ENCODE measurements at regions not wholly inside any gene's neighbourhood (a gene's known extent, or its start where the extent isn't known, plus 50 kb on each side); places are given as distances from the start of the nearest gene placed in this dataset.
A peak's percentile ranks its signal among the peaks of the same experiment; 100 is the strongest.
"Not testable (repeated sequence)": the region's sequence is repeated elsewhere in the genome, so short reads cannot be mapped to it uniquely, and the experiment has no call there.

DNA sequence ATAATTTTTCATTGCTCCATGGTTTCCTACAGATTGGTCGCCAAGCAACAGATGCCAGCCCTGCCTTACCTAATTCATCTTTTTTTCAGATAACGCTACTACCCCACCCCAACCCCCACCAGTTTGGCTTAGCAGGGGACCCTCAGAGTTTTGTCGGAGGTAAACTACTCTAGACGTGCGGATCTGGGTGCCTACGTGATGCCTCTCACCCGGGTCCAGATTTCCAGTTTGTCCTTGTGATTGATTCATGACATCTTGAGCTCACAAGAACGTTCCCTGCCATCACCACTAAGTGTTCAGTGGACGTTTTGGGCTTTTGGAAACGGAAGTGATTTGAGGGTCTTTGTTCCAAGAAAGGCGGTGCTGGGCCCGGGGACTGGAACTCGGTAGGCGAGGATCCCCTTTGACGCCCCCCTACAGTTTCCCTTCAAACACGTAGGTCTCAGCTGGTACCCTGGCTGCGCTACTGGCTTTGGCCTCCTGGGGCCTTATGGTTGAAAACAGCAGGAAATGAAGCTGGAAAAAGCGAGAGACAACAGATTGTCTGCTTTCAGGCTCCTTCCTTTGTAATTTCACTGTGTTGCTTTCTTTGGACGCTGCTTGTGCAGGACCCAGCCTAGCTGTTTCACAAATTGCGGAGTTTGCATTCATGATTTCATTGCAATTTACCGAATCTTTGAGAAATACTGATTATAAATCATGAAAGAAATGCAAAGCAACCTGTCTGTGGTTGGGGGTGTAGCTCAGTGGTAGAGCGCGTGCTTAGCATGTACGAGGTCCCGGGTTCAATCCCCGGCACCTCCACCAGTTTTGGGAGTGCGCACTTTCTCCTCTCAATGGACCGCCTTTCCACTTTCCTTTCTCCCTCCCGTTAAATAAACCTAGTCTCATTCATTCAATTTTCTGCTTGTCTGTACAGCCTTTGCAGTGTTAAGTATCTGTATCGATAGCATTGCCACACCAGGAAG, 81.0 kb downstream of the GPX5 start:
- Mint-ChIP-seq H3K4me3 (peak overlapping the region in 1 of 4 donors; percentile 54), H3K4me1 (peaks cover 2 to 4% (median 3%) of the 10 kb centered on the region in 3 donors), H3K9me3 (peaks cover 0 to 6% (median 3%) of the 10 kb centered on the region in 3 donors), H3K27me3 (peaks cover 38% of the 10 kb centered on the region), H3K36me3 (peaks cover 5% of the 10 kb centered on the region), H3K27ac (peak overlapping the region in 1 of 3 donors; percentile 53)

DNA sequence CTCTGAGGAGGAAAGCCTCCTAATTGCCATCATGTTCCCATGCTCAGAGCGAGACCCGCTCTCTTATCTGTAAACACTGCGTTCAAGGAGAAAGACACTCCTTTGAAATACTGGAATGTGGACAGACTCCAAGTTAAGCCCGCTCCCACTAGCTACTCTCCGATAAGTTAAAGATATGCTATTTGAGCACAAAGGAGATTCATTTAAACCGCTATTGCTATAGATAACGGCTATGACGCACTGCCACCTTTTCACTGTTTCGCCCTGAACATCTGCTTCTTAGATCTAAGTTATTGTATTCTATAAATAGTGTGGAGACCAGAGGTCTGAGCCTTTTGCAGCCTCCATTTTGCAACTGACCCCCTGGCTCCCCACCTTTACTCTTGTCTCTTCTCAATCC, 82.3 kb downstream of the GPX5 start:
- peak overlapping the region in 1 of 4 donors; percentile 63 for H3K4me3 Mint-ChIP-seq
- H3K9me3 Mint-ChIP-seq = peaks cover 0 to 6% (median 2%) of the 10 kb centered on the region in 3 donors
- no peak overlapping the region for H3K27ac Mint-ChIP-seq
- H3K4me1 Mint-ChIP-seq = peaks cover 2 to 4% (median 3%) of the 10 kb centered on the region in 3 donors
- peaks cover 5% of the 10 kb centered on the region for H3K36me3 Mint-ChIP-seq
- peaks cover 38% of the 10 kb centered on the region for H3K27me3 Mint-ChIP-seq

DNA sequence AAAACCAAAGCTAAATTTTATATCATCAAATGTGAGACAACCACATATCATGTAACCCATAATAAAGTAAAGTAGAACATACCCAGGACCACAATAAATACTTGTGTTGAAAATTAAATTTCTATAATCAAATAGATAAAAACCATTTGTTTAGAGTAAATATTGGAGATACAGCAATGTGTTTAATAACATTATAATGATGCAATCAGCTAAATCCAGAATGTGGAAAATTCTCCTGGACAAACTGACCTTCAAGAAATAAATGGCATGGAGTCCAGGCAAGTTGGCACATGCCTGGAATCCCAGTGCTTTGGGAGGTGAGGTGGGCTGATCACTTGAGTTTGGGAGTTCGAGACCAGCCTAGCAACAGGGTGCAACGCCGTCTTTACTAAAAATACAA, 84.0 kb downstream of the GPX5 start:
- Mint-ChIP-seq H3K27me3 (peaks cover 38% of the 10 kb centered on the region), H3K36me3 (peaks cover 3% of the 10 kb centered on the region), H3K9me3 (peaks cover 2 to 6% (median 2%) of the 10 kb centered on the region in 3 donors), H3K4me1 (peaks cover 2 to 4% (median 3%) of the 10 kb centered on the region in 3 donors), H3K4me3 (no peak overlapping the region), H3K27ac (no peak overlapping the region)

DNA sequence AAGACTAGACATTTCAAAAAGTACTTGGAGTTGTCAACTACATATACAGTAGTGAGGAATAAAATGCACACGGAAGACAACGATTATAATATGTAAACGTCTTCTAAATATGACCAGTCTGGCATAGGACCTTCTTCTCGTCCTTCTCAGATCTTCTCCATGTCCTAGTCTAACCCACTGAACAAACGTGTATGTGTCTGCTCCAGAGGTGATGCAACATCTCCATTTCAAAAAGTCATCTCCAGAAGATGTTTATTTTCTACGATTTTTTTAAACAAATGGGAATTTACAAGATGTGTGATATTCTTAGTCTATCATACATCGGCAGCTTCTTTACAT, 89.9 kb downstream of the GPX5 start:
- peaks cover 2 to 8% (median 6%) of the 10 kb centered on the region in 3 donors for H3K9me3 Mint-ChIP-seq
- H3K36me3 Mint-ChIP-seq = peaks cover 2% of the 10 kb centered on the region
- H3K4me3 Mint-ChIP-seq = no peak overlapping the region
- H3K27ac Mint-ChIP-seq = no peak overlapping the region
- H3K4me1 Mint-ChIP-seq = no peaks in the 10 kb centered on the region
- H3K27me3 Mint-ChIP-seq = peaks cover 33% of the 10 kb centered on the region

DNA sequence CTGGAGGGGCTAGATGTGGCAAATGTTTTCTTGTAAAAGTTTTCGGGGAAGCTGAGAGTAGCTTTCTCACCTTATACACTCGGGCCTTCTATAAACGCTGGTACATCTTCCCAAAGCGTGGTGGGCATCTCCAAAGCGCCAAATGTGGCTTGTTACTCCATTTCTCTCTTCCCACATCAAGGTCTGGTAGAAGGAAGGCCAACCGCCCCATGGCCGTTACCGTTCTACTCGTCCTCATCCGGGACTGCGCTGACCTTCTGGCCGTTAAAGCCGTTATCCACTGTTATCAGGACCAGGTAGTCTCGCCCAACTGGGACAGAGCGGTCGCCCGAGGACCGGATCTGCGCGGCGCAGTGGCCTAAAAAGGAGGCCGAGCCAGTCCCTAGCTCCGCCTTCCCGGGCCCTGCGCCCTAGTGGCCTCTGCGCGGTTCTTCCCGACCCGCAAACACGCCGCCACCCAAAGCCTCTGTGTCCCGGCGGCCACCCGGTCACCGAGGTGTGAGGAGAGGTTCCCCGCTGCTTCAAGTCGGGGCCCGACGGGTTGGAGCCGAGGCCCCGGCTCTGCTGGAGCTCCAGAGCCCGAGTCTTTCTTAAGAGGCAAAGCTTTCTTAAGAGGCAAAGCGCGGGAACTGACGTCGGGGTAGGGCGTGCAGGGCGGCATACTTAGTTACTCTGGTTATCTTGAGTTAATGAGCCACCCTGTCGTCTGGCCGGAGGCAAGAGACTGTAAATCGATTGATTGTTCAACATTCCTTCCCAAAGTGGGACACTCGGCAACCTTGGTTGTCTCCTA, 90.5 kb downstream of the GPX5 start:
- Mint-ChIP-seq H3K27ac (no peak overlapping the region), H3K27me3 (peaks cover 37% of the 10 kb centered on the region), H3K36me3 (peaks cover 2% of the 10 kb centered on the region), H3K4me1 (no peaks in the 10 kb centered on the region), H3K9me3 (peaks cover 2 to 13% (median 5%) of the 10 kb centered on the region in 3 donors), H3K4me3 (no peak overlapping the region)

DNA sequence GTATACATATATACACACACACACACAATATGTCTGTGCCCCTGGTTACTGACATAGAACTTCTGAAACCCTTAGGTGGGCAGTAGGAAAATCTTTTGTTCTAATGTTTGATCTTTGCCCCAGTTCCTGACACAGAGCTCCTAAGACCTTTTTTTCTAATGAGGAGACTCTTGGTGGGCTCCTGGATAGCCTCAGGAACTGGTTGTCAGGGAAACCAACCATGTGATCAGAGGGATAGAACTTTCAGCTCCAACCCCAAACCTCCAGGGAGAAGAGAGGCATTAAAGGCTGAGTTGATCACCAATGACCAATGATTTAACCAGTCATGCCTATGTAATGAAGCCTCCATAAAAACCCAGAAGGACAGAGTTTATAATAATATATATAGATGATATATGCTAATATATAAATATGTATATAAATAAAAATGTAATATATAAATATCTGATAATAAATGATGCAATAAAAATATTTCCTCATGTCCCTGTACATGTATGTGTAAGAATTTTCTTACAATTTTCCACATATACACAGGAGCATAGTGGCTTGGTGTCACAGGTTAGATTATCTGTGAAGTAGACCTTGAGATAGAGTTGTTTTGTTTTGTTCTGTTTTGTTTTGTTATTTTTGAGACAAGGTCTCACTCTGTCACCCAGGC, 93.3 kb downstream of the GPX5 start:
- Mint-ChIP-seq H3K4me1 (no peaks in the 10 kb centered on the region), H3K9me3 (peaks cover 0 to 13% (median 0%) of the 10 kb centered on the region in 3 donors), H3K27ac (no peak overlapping the region), H3K4me3 (no peak overlapping the region), H3K27me3 (peaks cover 33% of the 10 kb centered on the region), H3K36me3 (no peaks in the 10 kb centered on the region)

DNA sequence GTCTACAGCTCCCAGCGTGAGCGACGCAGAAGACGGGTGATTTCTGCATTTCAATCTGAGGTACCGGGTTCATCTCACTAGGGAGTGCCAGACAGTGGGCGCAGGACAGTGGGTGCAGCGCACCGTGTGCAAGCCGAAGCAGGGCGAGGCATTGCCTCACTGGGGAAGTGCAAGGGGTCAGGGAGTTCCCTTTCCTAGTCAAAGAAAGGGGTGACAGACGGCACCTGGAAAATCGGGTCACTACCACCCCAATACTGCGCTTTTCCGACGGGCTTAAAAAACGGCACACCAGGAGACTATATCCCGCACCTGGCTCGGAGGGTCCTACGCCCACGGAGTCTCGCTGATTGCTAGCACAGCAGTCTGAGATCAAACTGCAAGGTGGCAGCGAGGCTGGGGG, 95.6 kb downstream of the GPX5 start:
- H3K9me3 Mint-ChIP-seq, H3K4me1 Mint-ChIP-seq, H3K27ac Mint-ChIP-seq, H3K36me3 Mint-ChIP-seq, H3K4me3 Mint-ChIP-seq: not testable (repeated sequence)
- peaks cover 23% of the 10 kb centered on the region for H3K27me3 Mint-ChIP-seq

DNA sequence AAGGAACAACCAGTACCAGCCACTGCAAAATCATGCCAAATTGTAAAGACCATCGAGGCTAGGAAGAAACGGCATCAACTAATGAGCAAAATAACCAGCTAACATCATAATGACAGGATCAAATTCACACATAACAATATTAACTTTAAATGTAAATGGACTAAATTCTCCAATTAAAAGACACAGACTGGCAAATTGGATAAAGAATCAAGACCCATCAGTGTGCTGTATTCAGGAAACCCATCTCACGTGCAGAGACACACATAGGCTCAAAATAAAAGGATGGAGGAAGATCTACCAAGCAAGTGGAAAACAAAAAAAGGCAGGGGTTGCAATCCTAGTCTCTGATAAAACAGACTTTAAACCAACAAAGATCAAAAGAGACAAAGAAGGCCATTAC, 97.6 kb downstream of the GPX5 start:
- not testable (repeated sequence) for H3K36me3 Mint-ChIP-seq, H3K4me1 Mint-ChIP-seq
- H3K27me3 Mint-ChIP-seq = peaks cover 14% of the 10 kb centered on the region

DNA sequence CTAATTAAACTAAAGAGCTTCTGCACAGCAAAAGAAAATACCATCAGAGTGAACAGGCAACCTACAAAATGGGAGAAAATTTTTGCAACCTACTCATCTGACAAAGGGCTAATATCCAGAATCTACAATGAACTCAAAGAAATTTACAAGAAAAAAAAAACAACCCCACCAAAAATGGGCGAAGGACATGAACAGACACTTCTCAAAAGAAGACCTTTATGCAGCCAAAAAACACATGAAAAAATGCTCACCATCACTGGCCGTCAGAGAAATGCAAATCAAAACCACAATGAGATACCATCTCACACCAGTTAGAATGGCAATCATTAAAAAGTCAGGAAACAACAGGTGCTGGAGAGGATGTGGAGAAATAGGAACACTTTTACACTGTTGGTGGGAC, 100.7 kb downstream of the GPX5 start:
- not testable (repeated sequence) for H3K27me3 Mint-ChIP-seq, H3K36me3 Mint-ChIP-seq, H3K4me3 Mint-ChIP-seq, H3K27ac Mint-ChIP-seq, H3K9me3 Mint-ChIP-seq, H3K4me1 Mint-ChIP-seq

More for the DNA sequence above, 97.6 kb downstream of the GPX5 start:
- not testable (repeated sequence) for H3K9me3 Mint-ChIP-seq, H3K4me3 Mint-ChIP-seq, H3K27ac Mint-ChIP-seq

DNA sequence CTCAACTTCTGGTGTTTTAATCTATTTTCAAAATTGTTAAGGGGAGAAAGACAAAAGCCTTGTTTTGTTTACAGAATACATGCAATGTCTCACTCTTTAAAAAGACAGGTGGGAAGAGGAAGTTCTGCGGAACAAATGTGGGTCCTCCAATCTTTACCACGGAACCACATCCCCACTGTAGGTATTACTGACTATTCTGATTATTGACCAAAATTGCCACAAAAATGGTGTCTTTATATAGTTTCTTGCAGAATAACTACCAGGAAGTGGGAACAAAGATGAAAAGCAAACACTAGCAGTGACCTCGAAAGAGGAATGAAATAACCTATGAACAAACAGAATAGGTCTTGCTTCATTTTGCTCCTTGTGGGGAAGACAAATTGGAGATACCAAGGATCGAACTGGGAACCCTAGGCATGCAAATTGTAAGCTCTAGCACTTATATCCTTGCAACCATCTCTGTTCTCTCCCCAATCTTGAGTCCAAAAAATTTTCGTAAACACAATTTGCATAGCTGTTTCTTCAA, 106.7 kb downstream of the GPX5 start:
- H3K36me3 Mint-ChIP-seq = peaks cover 3% of the 10 kb centered on the region
- H3K27me3 Mint-ChIP-seq = peaks cover 49% of the 10 kb centered on the region
- no peak overlapping the region for H3K27ac Mint-ChIP-seq
- peaks cover 0 to 16% (median 2%) of the 10 kb centered on the region in 3 donors for H3K9me3 Mint-ChIP-seq
- no peak overlapping the region for H3K4me3 Mint-ChIP-seq
- H3K4me1 Mint-ChIP-seq = peaks cover 2 to 15% (median 7%) of the 10 kb centered on the region in 3 donors

DNA sequence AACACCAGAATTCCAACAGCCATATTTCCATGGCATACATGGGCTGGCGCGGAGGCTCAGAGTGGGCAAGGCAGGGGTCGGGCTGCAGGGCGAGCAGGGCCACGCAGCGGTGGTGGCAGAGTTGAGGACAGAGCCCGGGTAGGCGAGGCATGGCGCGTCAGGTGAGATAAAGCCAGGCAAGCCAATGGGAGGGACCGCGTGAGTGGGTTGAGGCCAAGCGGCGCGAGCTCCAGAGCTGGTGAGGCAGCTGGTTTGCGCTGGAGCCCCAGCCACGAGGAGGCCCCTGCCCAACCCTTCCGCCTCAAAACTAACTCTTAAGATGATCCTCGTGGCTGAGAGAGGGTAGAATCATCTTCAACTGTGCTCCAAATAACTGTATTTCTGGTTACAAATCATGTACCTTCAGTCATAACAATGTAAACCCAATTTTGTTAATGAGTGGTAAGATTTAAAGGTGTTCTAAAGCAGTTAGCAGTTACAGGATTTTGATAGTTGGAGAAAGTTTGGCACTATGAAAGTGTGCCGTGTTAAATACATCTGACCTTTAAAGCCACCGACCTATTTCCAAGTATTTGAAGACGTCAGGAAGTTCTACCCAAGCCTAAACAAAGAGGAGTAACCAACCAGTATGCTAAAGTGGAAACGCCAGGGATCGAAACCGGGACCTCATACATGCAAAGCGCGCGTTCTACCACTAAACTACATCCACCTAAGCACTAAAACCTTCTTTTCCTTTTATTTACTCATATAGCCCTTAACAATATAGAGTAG, 107.9 kb downstream of the GPX5 start:
- peaks cover 54% of the 10 kb centered on the region for H3K27me3 Mint-ChIP-seq
- H3K9me3 Mint-ChIP-seq = peaks cover 0 to 17% (median 2%) of the 10 kb centered on the region in 3 donors
- peaks cover 3% of the 10 kb centered on the region for H3K36me3 Mint-ChIP-seq
- H3K4me1 Mint-ChIP-seq = peaks cover 2 to 15% (median 7%) of the 10 kb centered on the region in 3 donors
- peak overlapping the region in 1 of 3 donors; percentile 67 for H3K27ac Mint-ChIP-seq
- H3K4me3 Mint-ChIP-seq = no peak overlapping the region

DNA sequence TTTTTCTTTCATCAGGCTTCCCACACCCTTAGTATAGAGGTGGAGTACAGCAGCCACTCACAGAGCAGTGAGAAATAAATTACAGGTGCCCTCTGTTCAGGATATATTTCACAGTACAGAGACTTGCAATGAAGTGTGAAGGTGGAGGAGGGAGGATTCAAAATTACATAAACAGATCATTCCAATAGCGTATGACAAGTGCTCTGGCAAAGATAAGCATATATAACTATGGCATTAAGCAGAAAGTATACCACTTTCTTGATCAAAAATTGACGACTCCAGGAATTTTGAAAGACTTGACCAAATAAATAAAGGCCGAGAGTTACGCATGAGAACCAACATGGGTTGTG, 108.7 kb downstream of the GPX5 start:
- peaks cover 3% of the 10 kb centered on the region for H3K36me3 Mint-ChIP-seq
- peak overlapping the region in 1 of 3 donors; percentile 18 for H3K27ac Mint-ChIP-seq
- peaks cover 0 to 23% (median 2%) of the 10 kb centered on the region in 3 donors for H3K9me3 Mint-ChIP-seq
- peaks cover 62% of the 10 kb centered on the region for H3K27me3 Mint-ChIP-seq
- H3K4me1 Mint-ChIP-seq = peaks cover 2 to 15% (median 7%) of the 10 kb centered on the region in 3 donors
- H3K4me3 Mint-ChIP-seq = peak overlapping the region in 3 of 4 donors; percentile 19 to 83 (median 71)

DNA sequence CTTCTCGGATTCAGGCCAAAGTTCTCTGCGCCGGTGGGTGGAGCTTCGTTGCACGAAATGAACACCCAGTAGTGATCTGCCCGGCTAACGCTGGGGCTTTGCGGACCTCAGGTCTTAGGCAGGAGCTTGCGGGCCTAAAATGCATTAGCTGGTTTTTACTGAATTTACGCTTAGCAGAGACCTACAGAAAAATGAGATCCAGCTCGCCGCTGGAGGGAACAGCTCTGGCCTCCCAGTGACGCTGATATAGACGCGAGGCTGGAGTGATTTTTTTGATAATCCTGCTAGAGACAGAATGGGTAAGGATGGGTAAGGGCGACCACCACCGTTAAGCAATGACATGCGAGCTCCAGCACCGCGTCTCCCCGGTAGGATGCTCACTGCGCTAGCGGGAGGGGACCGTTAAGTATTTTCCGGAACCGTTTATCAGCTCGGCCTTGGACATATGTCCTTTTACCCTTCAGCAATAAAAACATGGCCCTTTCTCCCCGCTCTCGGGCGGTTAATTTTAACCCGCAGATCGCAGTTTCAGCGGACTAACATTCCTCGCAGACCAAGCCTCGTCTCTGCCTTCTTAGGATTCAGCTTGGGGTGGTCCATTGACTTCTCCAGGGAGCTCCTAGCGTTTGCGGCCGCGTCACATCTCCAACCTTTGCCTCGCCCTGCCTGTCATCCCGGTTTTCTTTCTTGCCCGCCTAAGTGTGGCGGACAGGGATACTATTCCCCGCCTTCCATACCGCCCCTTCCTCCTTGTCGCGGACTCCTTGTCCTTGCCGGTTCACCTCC, 109.3 kb downstream of the GPX5 start:
- peaks cover 3% of the 10 kb centered on the region for H3K36me3 Mint-ChIP-seq
- H3K4me3 Mint-ChIP-seq = peak overlapping the region in 2 of 4 donors; percentile 71 to 83
- H3K9me3 Mint-ChIP-seq = peaks cover 0 to 23% (median 2%) of the 10 kb centered on the region in 3 donors
- H3K27me3 Mint-ChIP-seq = peaks cover 63% of the 10 kb centered on the region
- peak overlapping the region in 1 of 3 donors; percentile 18 for H3K27ac Mint-ChIP-seq
- peaks cover 2 to 15% (median 7%) of the 10 kb centered on the region in 3 donors for H3K4me1 Mint-ChIP-seq

Data from IgD-negative memory B cell (primary cell).